HL-60 (cell line): ENCODE measurements at regions not wholly inside any gene's neighbourhood (a gene's known extent, or its start where the extent isn't known, plus 50 kb on each side); places are given as distances from the start of the nearest gene placed in this dataset.

Experiments
- CTCF ChIP-seq: IDR thresholded peaks from one replicate; pipeline ENCODE4 v1.5.1; 2011; ENCODE audit warnings: low read length, control low read depth, inconsistent platforms; ENCODE audit not compliant: insufficient read depth
- POLR2AphosphoS5 ChIP-seq: IDR thresholded peaks from 2 replicates; pipeline ENCODE4 v1.6.1; 2012; ENCODE audit warnings: low read depth
- TF ChIP-seq, protein P1 (sequence below): IDR thresholded peaks from 2 replicates; pipeline ENCODE4 v1.6.1; 2012; ENCODE audit warnings: low read depth; ENCODE audit not compliant: insufficient replicate concordance

DNA sequence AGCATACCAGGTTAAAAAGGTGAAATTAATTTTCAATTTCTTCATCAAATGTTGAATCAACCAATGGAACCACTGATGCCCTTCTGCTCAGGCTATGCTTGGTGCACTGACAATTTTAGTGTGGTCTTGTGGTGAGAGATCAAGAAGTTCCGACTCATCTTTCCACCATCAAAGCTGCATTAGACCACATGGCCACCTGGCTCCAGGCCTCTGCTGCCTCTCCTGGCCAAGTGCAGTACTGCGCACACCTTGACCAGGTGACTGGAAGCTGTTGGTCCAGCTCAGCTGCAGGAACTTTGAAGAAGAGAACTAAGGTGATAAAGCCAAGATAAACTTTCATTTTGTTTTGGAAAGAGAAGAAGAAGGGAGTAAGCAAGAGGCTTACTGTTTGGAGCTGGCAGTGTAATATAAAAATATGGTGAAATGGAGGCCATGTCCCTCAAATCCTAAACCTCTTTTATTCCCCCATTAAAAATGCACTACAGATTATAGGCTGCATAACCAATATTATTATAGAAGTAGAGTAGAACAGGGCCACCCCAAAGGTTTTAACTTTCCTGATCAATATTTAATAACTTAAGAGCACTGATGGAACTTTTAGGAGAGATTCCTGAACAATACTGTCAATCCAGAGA is 315.5 kb upstream of the C9orf72 start:
- no peak for TF ChIP-seq POLR2AphosphoS5
- TF ChIP-seq CTCF = peak; percentile 28
- TF ChIP-seq, protein P1, sequence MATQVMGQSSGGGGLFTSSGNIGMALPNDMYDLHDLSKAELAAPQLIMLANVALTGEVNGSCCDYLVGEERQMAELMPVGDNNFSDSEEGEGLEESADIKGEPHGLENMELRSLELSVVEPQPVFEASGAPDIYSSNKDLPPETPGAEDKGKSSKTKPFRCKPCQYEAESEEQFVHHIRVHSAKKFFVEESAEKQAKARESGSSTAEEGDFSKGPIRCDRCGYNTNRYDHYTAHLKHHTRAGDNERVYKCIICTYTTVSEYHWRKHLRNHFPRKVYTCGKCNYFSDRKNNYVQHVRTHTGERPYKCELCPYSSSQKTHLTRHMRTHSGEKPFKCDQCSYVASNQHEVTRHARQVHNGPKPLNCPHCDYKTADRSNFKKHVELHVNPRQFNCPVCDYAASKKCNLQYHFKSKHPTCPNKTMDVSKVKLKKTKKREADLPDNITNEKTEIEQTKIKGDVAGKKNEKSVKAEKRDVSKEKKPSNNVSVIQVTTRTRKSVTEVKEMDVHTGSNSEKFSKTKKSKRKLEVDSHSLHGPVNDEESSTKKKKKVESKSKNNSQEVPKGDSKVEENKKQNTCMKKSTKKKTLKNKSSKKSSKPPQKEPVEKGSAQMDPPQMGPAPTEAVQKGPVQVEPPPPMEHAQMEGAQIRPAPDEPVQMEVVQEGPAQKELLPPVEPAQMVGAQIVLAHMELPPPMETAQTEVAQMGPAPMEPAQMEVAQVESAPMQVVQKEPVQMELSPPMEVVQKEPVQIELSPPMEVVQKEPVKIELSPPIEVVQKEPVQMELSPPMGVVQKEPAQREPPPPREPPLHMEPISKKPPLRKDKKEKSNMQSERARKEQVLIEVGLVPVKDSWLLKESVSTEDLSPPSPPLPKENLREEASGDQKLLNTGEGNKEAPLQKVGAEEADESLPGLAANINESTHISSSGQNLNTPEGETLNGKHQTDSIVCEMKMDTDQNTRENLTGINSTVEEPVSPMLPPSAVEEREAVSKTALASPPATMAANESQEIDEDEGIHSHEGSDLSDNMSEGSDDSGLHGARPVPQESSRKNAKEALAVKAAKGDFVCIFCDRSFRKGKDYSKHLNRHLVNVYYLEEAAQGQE = no peak
